IMR-90 (cell line): ENCODE measurements at regions not wholly inside any gene's neighbourhood (a gene's known extent, or its start where the extent isn't known, plus 50 kb on each side); places are given as distances from the start of the nearest gene placed in this dataset.

Experiments
- ATAC-seq: fragments of 200-7000 bp; cut with Tn5 transposase; 2 replicates; pipeline ENCODE4 v1.9.1; 2020; ENCODE audit warnings: low read depth, mild to moderate bottlenecking, moderate library complexity
- BruUV-seq: library from RNA; stranded (reverse); fragments of 400-500 nt; replicated peaks from 2 replicates; lab custom pipeline; 2021; lab: Mats Ljungman, UMichigan
- CTCF ChIA-PET: fragments of 300-600 bp; formaldehyde crosslinking; extraction: SDS; loops from one replicate; lab custom pipeline; 2021; ENCODE audit warnings: antibody characterized with exemption; lab: Yijun Ruan, JAX
- POLR2A ChIA-PET: fragments of 300-600 bp; sonication (Branson Sonifier 250); formaldehyde crosslinking; loops from one replicate; lab custom pipeline; 2022; ENCODE audit warnings: antibody characterized with exemption; ENCODE audit not compliant: unreplicated experiment; lab: Charles Lee
- DNase-seq: peaks from one replicate; pipeline ENCODE4 v3.0.0; 2013
- H2AFZ ChIP-seq: replicated peaks from 2 replicates; pipeline ENCODE3; 2013; ENCODE audit warnings: low read length, mild to moderate bottlenecking; ENCODE audit not compliant: poor library complexity
- H2AK5ac ChIP-seq: 2 replicates; pipeline ENCODE4 v1.6.1; 2013; ENCODE audit warnings: low read depth, low read length, inconsistent platforms
- H2AK9ac ChIP-seq: replicated peaks from 2 replicates; pipeline ENCODE3; 2013; ENCODE audit warnings: mild to moderate bottlenecking, low read depth, low read length, moderate library complexity; ENCODE audit not compliant: poor library complexity
- H2BK120ac ChIP-seq: 2 replicates; pipeline ENCODE4 v1.6.1; 2013; ENCODE audit warnings: low read depth, low read length, inconsistent platforms
- H2BK15ac ChIP-seq: 3 replicates; pipeline ENCODE4 v1.6.1; 2013; ENCODE audit warnings: low read depth, low read length, inconsistent platforms
- H2BK20ac ChIP-seq: 2 replicates; pipeline ENCODE4 v1.6.1; 2013; ENCODE audit warnings: low read depth, mild to moderate bottlenecking, inconsistent platforms, low read length, moderate library complexity
- H2BK5ac ChIP-seq: 2 replicates; pipeline ENCODE4 v1.6.1; 2013; ENCODE audit warnings: mild to moderate bottlenecking, low read depth, low read length, inconsistent platforms; ENCODE audit not compliant: poor library complexity, severe bottlenecking
- H3K14ac ChIP-seq: replicated peaks from 2 replicates; pipeline ENCODE4 v1.6.1; 2013; ENCODE audit warnings: low read depth, low read length, inconsistent platforms
- H3K18ac ChIP-seq: 2 replicates; pipeline ENCODE4 v1.6.1; 2013; ENCODE audit warnings: low read depth, low read length, control low read depth
- H3K23ac ChIP-seq: 2 replicates; pipeline ENCODE4 v1.6.1; 2013; ENCODE audit warnings: low read depth, low read length, inconsistent platforms
- H3K27ac ChIP-seq: 2 replicates; pipeline ENCODE4 v1.5.1; 2013; ENCODE audit warnings: mild to moderate bottlenecking, control low read depth, low read length; ENCODE audit not compliant: insufficient read depth
- H3K27me3 ChIP-seq: 2 replicates; pipeline ENCODE4 v1.6.1; 2013; ENCODE audit warnings: low read length; ENCODE audit not compliant: control insufficient read depth, insufficient read depth
- H3K36me3 ChIP-seq: 2 replicates; pipeline ENCODE4 v1.6.1; 2013; ENCODE audit warnings: low read length, mixed read lengths; ENCODE audit not compliant: control insufficient read depth, insufficient read depth
- H3K4ac ChIP-seq: 2 replicates; pipeline ENCODE4 v1.6.1; 2013; ENCODE audit warnings: low read depth, low read length, inconsistent platforms
- H3K4me1 ChIP-seq: 2 replicates; pipeline ENCODE4 v1.6.1; 2013; ENCODE audit warnings: low read length, mixed read lengths; ENCODE audit not compliant: control insufficient read depth, insufficient read depth
- H3K4me2 ChIP-seq: 2 replicates; pipeline ENCODE4 v1.6.1; 2013; ENCODE audit warnings: low read depth, mild to moderate bottlenecking, control low read depth, low read length, moderate library complexity
- H3K4me3 ChIP-seq: 2 replicates; pipeline ENCODE4 v1.5.1; 2013; ENCODE audit warnings: low read depth, mild to moderate bottlenecking, control low read depth, low read length, moderate library complexity; ENCODE audit not compliant: insufficient read depth
- H3K56ac ChIP-seq: 2 replicates; pipeline ENCODE4 v1.6.1; 2013; ENCODE audit warnings: low read length, inconsistent platforms; ENCODE audit not compliant: insufficient read depth; ENCODE audit errors: extremely low read depth
- H3K79me1 ChIP-seq, 2 experiments: 2 replicates each; pipeline ENCODE4 v1.6.1; 2013; ENCODE audit warnings: low read length in 2 of 2, inconsistent platforms in 1 of 2, low read depth in 1 of 2
- H3K9ac ChIP-seq: 2 replicates; pipeline ENCODE4 v1.6.1; 2013; ENCODE audit warnings: low read depth, low read length, control low read depth
- H3K9me1 ChIP-seq: 2 replicates; pipeline ENCODE4 v1.6.1; 2013; ENCODE audit warnings: low read length, inconsistent platforms; ENCODE audit not compliant: insufficient read depth
- H3K9me3 ChIP-seq: 2 replicates; pipeline ENCODE4 v1.6.1; 2013; ENCODE audit warnings: low read length; ENCODE audit not compliant: control insufficient read depth, insufficient read depth
- H4K20me1 ChIP-seq: 2 replicates; pipeline ENCODE4 v1.6.1; 2013; ENCODE audit warnings: low read length, inconsistent platforms; ENCODE audit not compliant: insufficient read depth
- H4K5ac ChIP-seq: 2 replicates; pipeline ENCODE4 v1.6.1; 2013; ENCODE audit warnings: mild to moderate bottlenecking, low read depth, low read length, control low read depth
- H4K8ac ChIP-seq, 2 experiments: 2 replicates each; pipeline ENCODE4 v1.6.1; 2013; ENCODE audit warnings: low read depth in 2 of 2, low read length in 2 of 2, control low read depth in 1 of 2, inconsistent platforms in 1 of 2
- H4K91ac ChIP-seq: 2 replicates; pipeline ENCODE4 v1.6.1; 2013; ENCODE audit warnings: low read depth, low read length, inconsistent platforms; ENCODE audit not compliant: insufficient read depth
- BHLHE40 ChIP-seq: fragments of 150-350 bp; IDR thresholded peaks from 2 replicates; pipeline ENCODE4 v1.6.1; 2016; ENCODE audit warnings: mild to moderate bottlenecking, low read depth, low read length
- CTCF ChIP-seq: conservative IDR thresholded peaks from 2 replicates; pipeline ENCODE4 v1.5.1; 2012; ENCODE audit warnings: mild to moderate bottlenecking, low read depth, low read length, improper control_type of control experiment
- FOS ChIP-seq: fragments of 150-350 bp; IDR thresholded peaks from 2 replicates; pipeline ENCODE4 v1.6.1; 2016; ENCODE audit warnings: low read depth, low read length
- MAFK ChIP-seq: IDR thresholded peaks from 2 replicates; pipeline ENCODE4 v1.6.1; 2012; ENCODE audit warnings: low read depth, low read length, improper control_type of control experiment
- MXI1 ChIP-seq: IDR thresholded peaks from 2 replicates; pipeline ENCODE4 v1.6.1; 2012; ENCODE audit warnings: low read depth, mild to moderate bottlenecking, low read length, moderate library complexity, borderline replicate concordance
- RCOR1 ChIP-seq: IDR thresholded peaks from 2 replicates; pipeline ENCODE4 v1.6.1; 2012; ENCODE audit warnings: mild to moderate bottlenecking, low read length, improper control_type of control experiment; ENCODE audit not compliant: insufficient replicate concordance
- SMC3 ChIP-seq: fragments of 150-350 bp; IDR thresholded peaks from 2 replicates; pipeline ENCODE4 v1.6.1; 2016; ENCODE audit warnings: low read depth, mild to moderate bottlenecking, antibody characterized with exemption, low read length, moderate library complexity
- dilution Hi-C: fragments of 300-500 bp; cut with HindIII; formaldehyde crosslinking; loops from one replicate; pipeline ENCODE4 v1.14.3; 2018; ENCODE audit warnings: low sequenced_read_pairs; ENCODE audit not compliant: unreplicated experiment
- in situ Hi-C: fragments of 300-500 bp; cut with MboI; formaldehyde crosslinking; loops from 3 replicates; pipeline ENCODE4 v1.14.3; 2019; ENCODE audit warnings: low sequenced_read_pairs, inconsistent platforms, mixed read lengths
- intact Hi-C: fragments of 100-400 bp; cut with micrococcal nuclease; formaldehyde crosslinking; loops from 2 replicates; pipeline ENCODE4 v1.10.0; 2022

- H3K18ac ChIP-seq: no peak overlapping the region
- no peak overlapping the region for H2AK5ac ChIP-seq
- no peak overlapping the region for H3K4ac ChIP-seq
- no peak overlapping the region for H4K5ac ChIP-seq
- no peak overlapping the region for H2AFZ ChIP-seq
- H2BK5ac ChIP-seq: no peak overlapping the region
- H2BK15ac ChIP-seq: no peak overlapping the region
- ChIA-PET CTCF (no interaction called here), POLR2A (no interaction called here)
- no peaks in the 10 kb centered on the region for H3K36me3 ChIP-seq
- BruUV-seq: no TSS peak
- ATAC-seq (no peak), DNase-seq (no peak)
- no peak overlapping the region for H4K91ac ChIP-seq
- no peak overlapping the region for H2BK20ac ChIP-seq
- no peak overlapping the region for H4K8ac ChIP-seq
- no peaks in the 10 kb centered on the region for H3K9me1 ChIP-seq
- no peak overlapping the region for H3K23ac ChIP-seq
- no peak overlapping the region for H3K4me2 ChIP-seq
- H3K27ac ChIP-seq: no peak overlapping the region
- H3K9ac ChIP-seq: no peak overlapping the region
- no peaks in the 10 kb centered on the region for H3K4me1 ChIP-seq
- no peak overlapping the region for H3K4me3 ChIP-seq
- no peaks in the 10 kb centered on the region for H3K9me3 ChIP-seq
- no peak overlapping the region for H2AK9ac ChIP-seq
- no peaks in the 10 kb centered on the region for H3K27me3 ChIP-seq
- H2BK120ac ChIP-seq: no peak overlapping the region
- H3K56ac ChIP-seq: no peak overlapping the region
- no peak for TF ChIP-seq MAFK
- TF ChIP-seq FOS: no peak
- no peak for TF ChIP-seq BHLHE40
- no peak for TF ChIP-seq RCOR1
- TF ChIP-seq SMC3: no peak
- no peak for TF ChIP-seq CTCF
- no peak for TF ChIP-seq MXI1
- H3K79me1 ChIP-seq: no peaks in the 10 kb centered on the region
- no peak overlapping the region for H3K14ac ChIP-seq
- intact Hi-C loops: no loop called here
- dilution Hi-C loops: no loop called here
- in situ Hi-C loops: no loop called here
- H4K20me1 ChIP-seq: no peaks in the 10 kb centered on the region
Observed at GRCh38 chr11:16630651-16631050, 107.8 kb upstream of the C11orf58 start.
